NCI-H2029 (cell line): ENCODE measurements at regions not wholly inside any gene's neighbourhood (a gene's known extent, or its start where the extent isn't known, plus 50 kb on each side); places are given as distances from the start of the nearest gene placed in this dataset.

ENCODE experiments used
- DNase-seq: peaks from one replicate; lab custom pipeline; 2025; lab: John Stamatoyannopoulos, UW

- DNase-seq = no peak
Measured at GRCh38 chr9:1683951-1684350, 331.2 kb upstream of the SMARCA2 start.

DNA sequence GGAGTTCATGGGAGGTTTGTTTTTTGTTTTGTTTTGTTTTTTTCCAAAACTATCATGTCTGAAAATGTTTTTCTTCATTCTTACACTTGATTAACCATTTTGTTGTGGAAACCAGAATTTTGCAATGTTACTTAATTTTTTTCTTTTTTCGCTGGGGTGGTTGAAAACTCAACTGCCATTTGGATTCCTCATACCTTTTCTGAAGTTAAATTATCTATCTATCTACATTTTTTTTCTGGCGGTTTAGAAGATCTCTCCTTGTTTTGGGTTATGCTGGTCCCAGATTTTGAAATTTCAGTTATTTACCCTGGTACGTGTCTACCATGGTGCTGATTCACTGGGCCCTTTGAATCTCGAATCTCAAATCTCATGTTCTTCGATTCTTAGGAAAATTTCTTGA is 316.2 kb upstream of the SMARCA2 start:
- DNase-seq = no peak

GRCh38 chr9:1701113-1701512 is 314.0 kb upstream of the SMARCA2 start:
- no peak for DNase-seq

DNA sequence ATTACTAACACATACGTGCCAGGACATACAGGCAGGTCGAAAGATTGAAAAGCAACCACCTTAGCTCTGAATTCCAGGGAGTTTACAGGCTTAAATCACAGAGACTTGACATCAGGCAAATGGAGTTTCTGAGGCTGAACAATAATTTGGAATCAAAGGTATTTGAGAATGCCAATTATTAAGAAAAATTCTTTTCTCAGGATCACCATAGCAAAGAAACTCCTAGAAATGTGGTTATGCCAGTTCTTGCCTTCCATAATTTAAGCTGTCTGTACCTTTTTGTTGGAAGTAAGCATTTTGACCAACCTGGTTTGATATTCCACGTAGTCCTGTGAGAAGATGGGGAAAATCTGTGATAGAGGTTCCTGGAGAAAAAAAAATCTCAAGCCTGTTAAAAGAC is 312.4 kb upstream of the SMARCA2 start:
- DNase-seq = no peak

DNA sequence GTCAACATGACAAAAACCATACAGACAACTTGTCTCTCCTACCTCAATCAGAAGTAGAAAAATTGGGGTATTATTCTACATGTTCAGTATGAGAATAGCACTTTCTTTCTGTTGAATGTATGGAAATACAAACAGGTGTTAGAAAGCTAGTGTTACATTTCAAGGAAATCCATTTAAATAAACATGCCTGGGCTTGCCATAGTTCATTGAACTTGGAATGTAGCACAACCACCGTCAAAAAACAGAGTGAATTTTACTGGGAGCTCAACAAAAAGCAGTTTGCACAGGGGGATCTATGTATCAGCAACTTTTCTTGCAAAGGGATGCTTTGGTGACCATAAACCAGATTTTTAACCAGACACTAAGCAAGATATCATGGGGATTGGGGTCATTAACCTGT is 307.9 kb upstream of the SMARCA2 start:
- no peak for DNase-seq

GRCh38 chr9:1708219-1708618 is 306.9 kb upstream of the SMARCA2 start:
- DNase-seq = no peak

- no peak for DNase-seq
Measured at GRCh38 chr9:1709347-1709746, 305.8 kb upstream of the SMARCA2 start.

- DNase-seq = no peak
Measured at GRCh38 chr9:1712861-1713450, 302.2 kb upstream of the SMARCA2 start.

GRCh38 chr9:1713841-1714240 is 301.3 kb upstream of the SMARCA2 start:
- no peak for DNase-seq

DNA sequence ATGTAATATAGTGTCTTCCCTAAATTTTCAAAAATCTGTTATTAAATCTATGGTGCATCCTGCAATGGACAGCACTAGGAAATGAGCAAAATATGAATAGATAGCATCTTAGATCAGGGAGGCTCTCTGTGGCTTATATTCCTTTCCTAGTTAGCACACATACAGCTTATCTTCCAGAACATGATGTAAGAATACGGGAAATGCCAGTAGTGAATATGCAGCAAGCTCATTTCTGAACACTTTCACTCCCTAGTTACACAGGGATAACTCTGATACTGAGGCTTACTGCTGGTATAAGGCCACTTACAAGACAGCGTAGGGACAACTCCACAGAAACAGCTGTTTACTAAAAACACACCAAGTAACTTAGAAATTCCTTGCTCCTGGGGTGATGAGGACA is 297.3 kb upstream of the SMARCA2 start:
- no peak for DNase-seq

GRCh38 chr9:1718836-1719235 is 296.3 kb upstream of the SMARCA2 start:
- DNase-seq = peak; percentile 57

DNA sequence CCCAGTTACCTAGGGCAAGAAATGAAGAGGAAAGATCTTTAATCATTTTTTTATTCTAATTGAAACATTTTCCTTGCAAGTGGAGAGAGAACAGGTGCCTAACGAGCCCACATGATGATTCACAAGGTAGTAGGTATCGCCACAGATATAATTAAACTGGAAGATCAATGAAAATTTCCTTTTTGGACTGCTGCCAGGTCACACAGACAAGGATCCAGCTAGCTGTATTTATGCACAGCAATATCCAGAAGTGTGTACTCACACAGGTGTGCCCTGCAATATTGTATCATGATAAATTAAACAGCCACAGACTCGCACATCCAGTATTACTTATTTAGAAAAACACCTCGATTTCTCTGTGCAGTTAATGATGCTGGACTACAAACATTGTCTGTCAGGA is 294.0 kb upstream of the SMARCA2 start:
- peak; percentile 1 for DNase-seq

DNA sequence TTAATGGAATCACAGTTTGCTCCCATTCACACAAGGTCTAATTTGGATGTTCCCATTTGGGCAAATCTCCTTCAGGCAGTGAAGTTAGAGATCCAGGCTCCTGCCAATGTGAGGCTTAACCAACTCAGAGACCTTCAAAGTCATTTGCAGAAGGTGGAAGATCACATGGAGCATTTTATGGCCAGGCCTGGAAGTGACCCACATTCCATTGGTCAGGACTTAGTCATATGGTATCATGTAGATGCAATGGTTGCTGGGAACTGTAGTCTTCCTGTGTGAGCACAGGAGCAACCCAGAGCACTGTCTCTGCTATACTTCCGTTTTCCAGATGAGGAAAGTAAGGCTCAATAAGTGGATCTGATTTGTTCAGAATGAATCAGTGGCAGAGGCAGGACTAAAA is 292.7 kb upstream of the SMARCA2 start:
- no peak for DNase-seq

DNA sequence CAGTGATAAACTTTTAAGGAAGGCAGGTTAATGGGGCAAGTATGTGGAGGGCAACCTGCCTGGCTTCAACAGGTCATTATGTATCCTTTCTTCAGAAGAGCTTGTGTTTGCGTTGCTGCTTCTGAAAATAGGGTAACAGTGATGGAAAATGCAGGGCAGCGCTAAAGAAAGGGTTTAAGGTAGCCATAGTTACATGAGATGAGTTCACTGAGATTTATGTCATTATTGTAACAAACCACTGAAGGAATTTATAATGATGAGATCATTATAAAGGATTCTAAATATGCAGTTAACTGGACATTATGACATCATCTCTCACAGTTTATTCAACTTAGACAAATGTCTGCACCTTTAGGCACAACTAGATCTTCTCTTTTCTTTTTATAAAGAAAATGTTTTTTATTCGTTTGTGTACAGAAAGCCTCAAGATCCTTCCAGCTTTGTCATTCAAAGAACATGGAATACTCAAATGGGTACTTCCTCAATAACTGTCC is 291.6 kb upstream of the SMARCA2 start:
- DNase-seq = no peak

GRCh38 chr9:1726993-1727759 is 288.0 kb upstream of the SMARCA2 start:
- no peak for DNase-seq

GRCh38 chr9:1729631-1730030 is 285.5 kb upstream of the SMARCA2 start:
- no peak for DNase-seq

- DNase-seq = no peak
Measured at GRCh38 chr9:1732670-1733069, 282.5 kb upstream of the SMARCA2 start.

DNA sequence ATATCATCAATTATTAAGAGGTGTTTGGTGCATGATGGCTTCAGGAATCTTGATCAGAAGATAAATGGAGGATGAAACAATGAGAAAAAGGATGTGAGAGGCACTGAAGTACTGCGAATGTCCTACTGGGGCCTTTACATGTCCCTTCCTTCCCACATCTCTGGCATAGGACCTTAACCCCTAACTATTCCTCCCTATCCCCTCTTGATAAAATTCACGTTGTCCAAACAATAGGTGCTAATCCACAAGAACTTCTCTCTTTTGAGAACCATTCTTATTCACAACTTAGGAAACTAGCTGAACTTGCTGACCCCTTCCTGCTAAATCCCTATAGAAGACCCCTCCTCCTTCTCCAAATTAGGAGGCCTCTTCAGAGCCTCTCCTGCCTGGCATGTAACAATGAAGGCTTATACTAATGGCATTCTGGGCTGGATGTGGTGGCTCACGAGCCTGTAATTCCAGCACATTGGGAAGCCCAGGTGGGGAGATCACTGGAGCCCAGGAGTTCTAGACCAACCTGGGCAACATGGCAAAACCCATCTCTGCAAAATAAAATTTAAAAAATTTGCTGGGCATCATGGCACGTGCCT is 276.5 kb upstream of the SMARCA2 start:
- no peak for DNase-seq

- no peak for DNase-seq
Measured at GRCh38 chr9:1743121-1743960, 271.8 kb upstream of the SMARCA2 start.

GRCh38 chr9:1745980-1746379 is 269.2 kb upstream of the SMARCA2 start:
- DNase-seq = no peak

- DNase-seq = no peak
Measured at GRCh38 chr9:1747417-1747967, 267.7 kb upstream of the SMARCA2 start.

DNA sequence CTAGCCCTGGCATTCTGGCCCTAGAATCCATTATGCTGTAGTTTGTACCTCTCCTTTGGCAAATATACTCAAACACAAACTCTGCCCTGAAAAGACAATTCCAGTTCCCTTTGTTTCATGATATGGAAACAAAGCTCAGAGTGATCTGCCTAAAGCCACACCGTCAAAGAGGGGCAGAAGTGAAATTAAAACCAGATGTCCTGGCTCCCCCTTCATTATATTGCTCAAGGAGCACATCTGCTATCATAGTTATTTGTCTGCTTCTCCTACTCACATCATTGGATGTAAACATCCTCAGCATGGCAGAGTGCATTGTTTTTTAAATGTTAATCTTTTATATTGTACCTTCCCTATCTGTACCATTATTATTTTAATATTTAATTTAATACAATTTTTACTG is 266.7 kb upstream of the SMARCA2 start:
- DNase-seq = no peak
